ENCODE measurements at regions not wholly inside any gene's neighbourhood (a gene's known extent, or its start where the extent isn't known, plus 50 kb on each side); places are given as distances from the start of the nearest gene placed in this dataset.

GRCh38 chr13:61013796-61014195 lies 401.9 kb downstream of the PCDH20 start:
- DNase-seq (ENCODE audit: low read depth, low spot score) = no peak
- no peaks in the 10 kb centered on the region for H3K36me3 ChIP-seq (ENCODE audit: control insufficient read depth in 2 of 2, insufficient read depth in 2 of 2, low read length in 1 of 2)
- no peak overlapping the region for H3K4me2 ChIP-seq (ENCODE audit: control insufficient read depth, insufficient read depth)
- intact Hi-C loops (cut with micrococcal nuclease; ENCODE audit: unreplicated experiment) = no loop called here
- 21% methylated on average over 2 of the region's 2 CpGs for WGBS (ENCODE audit: insufficient coverage, insufficient replicate concordance, low lambda C conversion rate, missing lambda C conversion rate)
- no peak for FAIRE-seq
- H3K4me1 ChIP-seq (ENCODE audit: control insufficient read depth, insufficient read depth, low read length) = no peaks in the 10 kb centered on the region
- no peaks in the 10 kb centered on the region for H3K9me3 ChIP-seq (replicated peaks; ENCODE audit: control insufficient read depth, insufficient read depth, low read length)
- no peaks in the 10 kb centered on the region for H4K20me1 ChIP-seq (ENCODE audit: control insufficient read depth, insufficient read depth)
- CTCF ChIA-PET = no interaction called here
- no peak for ATAC-seq
- in situ Hi-C loops (cut with MboI) = no loop called here
- RAD21 ChIA-PET (ENCODE audit: unreplicated experiment) = no interaction called here
- no peak overlapping the region for H3K27ac ChIP-seq (ENCODE audit: control insufficient read depth, insufficient read depth)
- no peaks in the 10 kb centered on the region for H3K79me2 ChIP-seq (ENCODE audit: control insufficient read depth, insufficient read depth, low read length)
- no peak overlapping the region for H2AFZ ChIP-seq (ENCODE audit: control insufficient read depth, low read depth, low read length)
- POLR2A ChIA-PET = no interaction called here
- no peak overlapping the region for H3K4me3 ChIP-seq
- no peak overlapping the region for H3K9ac ChIP-seq (ENCODE audit: control insufficient read depth, insufficient read depth, low read length)
- H3K27me3 ChIP-seq (replicated peaks in 1 of 2; ENCODE audit: control insufficient read depth in 2 of 2, insufficient read depth in 2 of 2, low read length in 1 of 2) = no peaks in the 10 kb centered on the region
- no TSS peak for BruUV-seq (replicated peaks)
- TF ChIP-seq CREM (IDR thresholded peaks at IDR 0.05; ENCODE audit: low read depth) (no peak), ZNF622 (IDR thresholded peaks at IDR 0.05) (no peak), SMC3 (IDR thresholded peaks at IDR 0.05; ENCODE audit: borderline replicate concordance, low read length) (no peak)
- SMC1A ChIA-PET (ENCODE audit: uncharacterized antibody, unreplicated experiment) = interaction anchor here (0.9 kb wide), 1 partner anchor 51 kb away, joined by 3 read pairs; no protein-coding TSS in a partner anchor

- no peak overlapping the region for H3K27ac ChIP-seq (ENCODE audit: control insufficient read depth, insufficient read depth)
- H3K9me3 ChIP-seq (replicated peaks; ENCODE audit: control insufficient read depth, insufficient read depth, low read length) = no peaks in the 10 kb centered on the region; the same call in 2 of the 3 replicates
- H3K79me2 ChIP-seq (ENCODE audit: control insufficient read depth, insufficient read depth, low read length) = no peaks in the 10 kb centered on the region
- H3K27me3 ChIP-seq (replicated peaks in 1 of 2; ENCODE audit: control insufficient read depth in 2 of 2, insufficient read depth in 2 of 2, low read length in 1 of 2) = no peaks in the 10 kb centered on the region
- POLR2A ChIA-PET = no interaction called here
- no peak overlapping the region for H3K4me3 ChIP-seq
- DNase-seq (ENCODE audit: low read depth, low spot score) = no peak
- no peaks in the 10 kb centered on the region for H3K4me1 ChIP-seq (ENCODE audit: control insufficient read depth, insufficient read depth, low read length)
- WGBS (ENCODE audit: insufficient coverage, insufficient replicate concordance, low lambda C conversion rate, missing lambda C conversion rate) = 6% methylated on average over 2 of the region's 2 CpGs
- SMC1A ChIA-PET (ENCODE audit: uncharacterized antibody, unreplicated experiment) = no interaction called here
- intact Hi-C loops (cut with micrococcal nuclease; ENCODE audit: unreplicated experiment) (no loop called here), in situ Hi-C loops (cut with MboI) (no loop called here)
- H2AFZ ChIP-seq (ENCODE audit: control insufficient read depth, low read depth, low read length) = no peak overlapping the region
- ATAC-seq = no peak
- no peaks in the 10 kb centered on the region for H3K36me3 ChIP-seq (ENCODE audit: control insufficient read depth in 2 of 2, insufficient read depth in 2 of 2, low read length in 1 of 2)
- H3K4me2 ChIP-seq (ENCODE audit: control insufficient read depth, insufficient read depth) = no peak overlapping the region
- H3K9ac ChIP-seq (ENCODE audit: control insufficient read depth, insufficient read depth, low read length) = no peak overlapping the region
- no TSS peak for BruUV-seq (replicated peaks)
- CTCF ChIA-PET = interaction anchor here (1.0 kb wide), 1 partner anchor 10 kb away, joined by 3 read pairs; no protein-coding TSS in a partner anchor
- FAIRE-seq = no peak
- RAD21 ChIA-PET (ENCODE audit: unreplicated experiment) = no interaction called here
- no peaks in the 10 kb centered on the region for H4K20me1 ChIP-seq (ENCODE audit: control insufficient read depth, insufficient read depth)
- TF ChIP-seq PAX5 (IDR thresholded peaks at IDR 0.05; ENCODE audit: borderline replicate concordance, low read depth, low read length) (no peak), ESRRA (IDR thresholded peaks at IDR 0.05; ENCODE audit: low read length) (no peak), FOXK2 (IDR thresholded peaks at IDR 0.05) (no peak), IRF5 (IDR thresholded peaks at IDR 0.05; ENCODE audit: borderline replicate concordance) (no peak), GABPA (IDR thresholded peaks at IDR 0.05; ENCODE audit: low read depth) (no peak), ETV6 (conservative IDR thresholded peaks at IDR 0.05 in 1 of 2, IDR thresholded peaks at IDR 0.05 in 1 of 2; ENCODE audit: borderline replicate concordance in 1 of 2, low read depth in 1 of 2) (no peak)
- TF ChIP-seq, protein P1, sequence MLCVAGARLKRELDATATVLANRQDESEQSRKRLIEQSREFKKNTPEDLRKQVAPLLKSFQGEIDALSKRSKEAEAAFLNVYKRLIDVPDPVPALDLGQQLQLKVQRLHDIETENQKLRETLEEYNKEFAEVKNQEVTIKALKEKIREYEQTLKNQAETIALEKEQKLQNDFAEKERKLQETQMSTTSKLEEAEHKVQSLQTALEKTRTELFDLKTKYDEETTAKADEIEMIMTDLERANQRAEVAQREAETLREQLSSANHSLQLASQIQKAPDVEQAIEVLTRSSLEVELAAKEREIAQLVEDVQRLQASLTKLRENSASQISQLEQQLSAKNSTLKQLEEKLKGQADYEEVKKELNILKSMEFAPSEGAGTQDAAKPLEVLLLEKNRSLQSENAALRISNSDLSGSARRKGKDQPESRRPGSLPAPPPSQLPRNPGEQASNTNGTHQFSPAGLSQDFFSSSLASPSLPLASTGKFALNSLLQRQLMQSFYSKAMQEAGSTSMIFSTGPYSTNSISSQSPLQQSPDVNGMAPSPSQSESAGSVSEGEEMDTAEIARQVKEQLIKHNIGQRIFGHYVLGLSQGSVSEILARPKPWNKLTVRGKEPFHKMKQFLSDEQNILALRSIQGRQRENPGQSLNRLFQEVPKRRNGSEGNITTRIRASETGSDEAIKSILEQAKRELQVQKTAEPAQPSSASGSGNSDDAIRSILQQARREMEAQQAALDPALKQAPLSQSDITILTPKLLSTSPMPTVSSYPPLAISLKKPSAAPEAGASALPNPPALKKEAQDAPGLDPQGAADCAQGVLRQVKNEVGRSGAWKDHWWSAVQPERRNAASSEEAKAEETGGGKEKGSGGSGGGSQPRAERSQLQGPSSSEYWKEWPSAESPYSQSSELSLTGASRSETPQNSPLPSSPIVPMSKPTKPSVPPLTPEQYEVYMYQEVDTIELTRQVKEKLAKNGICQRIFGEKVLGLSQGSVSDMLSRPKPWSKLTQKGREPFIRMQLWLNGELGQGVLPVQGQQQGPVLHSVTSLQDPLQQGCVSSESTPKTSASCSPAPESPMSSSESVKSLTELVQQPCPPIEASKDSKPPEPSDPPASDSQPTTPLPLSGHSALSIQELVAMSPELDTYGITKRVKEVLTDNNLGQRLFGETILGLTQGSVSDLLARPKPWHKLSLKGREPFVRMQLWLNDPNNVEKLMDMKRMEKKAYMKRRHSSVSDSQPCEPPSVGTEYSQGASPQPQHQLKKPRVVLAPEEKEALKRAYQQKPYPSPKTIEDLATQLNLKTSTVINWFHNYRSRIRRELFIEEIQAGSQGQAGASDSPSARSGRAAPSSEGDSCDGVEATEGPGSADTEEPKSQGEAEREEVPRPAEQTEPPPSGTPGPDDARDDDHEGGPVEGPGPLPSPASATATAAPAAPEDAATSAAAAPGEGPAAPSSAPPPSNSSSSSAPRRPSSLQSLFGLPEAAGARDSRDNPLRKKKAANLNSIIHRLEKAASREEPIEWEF (IDR thresholded peaks at IDR 0.05; ENCODE audit: insufficient replicate concordance, low read depth, low read length) = no peak
These were observed 405.3 kb downstream of the PCDH20 start for GRCh38 chr13:61010358-61010757.

Data from GM12878 (cell line).